ELR (cell line): ENCODE measurements at regions not wholly inside any gene's neighbourhood (a gene's known extent, or its start where the extent isn't known, plus 50 kb on each side); places are given as distances from the start of the nearest gene placed in this dataset.

Experiments used
- DNase-seq: peaks from one replicate; pipeline ENCODE4 v3.0.0-alpha.2; 2015; ENCODE audit warnings: low read depth

DNA sequence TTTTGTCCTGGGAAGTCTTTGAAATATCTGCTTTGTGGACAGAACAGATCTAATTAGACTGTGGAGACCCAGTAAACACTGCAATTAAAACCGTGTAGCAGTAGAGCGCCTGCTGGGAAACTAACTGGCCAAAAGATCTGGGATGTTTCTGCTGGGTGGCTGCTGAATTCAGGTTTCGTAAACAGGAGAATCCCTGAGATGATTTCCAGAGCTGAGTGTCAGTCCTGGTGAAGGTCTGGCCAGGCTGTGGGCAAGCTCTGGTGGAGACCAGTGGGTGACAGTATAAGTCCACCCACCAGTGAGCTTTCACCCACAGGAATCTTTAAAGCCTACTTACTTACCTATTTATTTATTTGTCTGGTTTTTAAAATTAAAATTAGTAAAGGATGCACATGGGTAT is 257.2 kb downstream of the IRF8 start:
- no peak for DNase-seq

DNA sequence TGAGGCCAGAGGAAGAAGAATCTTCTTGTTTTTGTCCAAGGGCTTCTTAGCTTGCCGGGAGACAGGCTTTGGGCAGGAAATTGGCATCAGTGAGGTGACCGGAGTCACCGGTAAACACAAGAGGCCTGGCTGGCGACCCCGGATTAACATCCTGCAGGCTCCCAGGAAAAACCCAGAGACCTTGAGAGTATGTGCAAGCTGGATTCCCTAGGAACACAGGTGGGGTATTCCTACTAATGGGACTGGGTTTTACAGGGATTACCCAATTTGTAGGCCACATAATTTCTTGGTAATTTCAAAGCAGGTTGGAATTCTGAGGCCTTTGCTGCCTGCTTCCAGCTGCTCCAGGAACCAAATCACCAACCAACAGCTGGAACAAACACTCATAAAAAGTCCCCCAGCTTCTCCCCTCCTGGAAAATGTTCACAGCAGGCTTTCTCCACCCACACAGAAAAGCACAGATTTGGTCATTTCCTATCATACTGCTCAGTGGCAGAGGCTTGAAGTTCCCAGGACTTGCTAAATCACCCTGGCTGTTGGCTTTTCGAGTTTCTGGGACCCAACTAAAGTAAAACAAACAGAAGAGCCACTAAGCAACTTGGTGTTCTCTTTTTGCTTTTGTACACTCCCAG is 258.8 kb downstream of the IRF8 start:
- DNase-seq: no peak

GRCh38 chr16:86158688-86159360 is 259.9 kb downstream of the IRF8 start:
- peak; percentile 39 for DNase-seq

DNA sequence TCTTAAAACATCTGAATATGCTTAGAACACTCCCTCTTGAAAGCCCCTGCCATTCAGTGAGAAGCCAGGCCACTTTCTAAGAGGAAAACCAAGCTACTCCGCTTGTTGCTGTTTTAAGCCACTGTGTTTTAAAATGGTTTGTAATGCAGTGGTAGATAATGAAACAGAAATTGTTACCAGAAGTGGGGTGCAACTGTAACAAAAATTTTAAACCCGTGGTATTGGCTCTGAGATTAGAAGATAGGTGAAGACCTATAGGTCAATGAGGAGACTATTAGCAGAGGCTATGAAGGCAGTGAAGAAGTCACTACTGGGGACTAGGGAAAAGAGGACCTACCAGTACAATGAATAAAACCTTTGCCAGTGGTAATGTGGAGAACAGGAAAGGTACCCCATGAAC is 266.5 kb downstream of the IRF8 start:
- DNase-seq: no peak

- DNase-seq: no peak
Observed at GRCh38 chr16:86166414-86166813, 267.5 kb downstream of the IRF8 start.

DNA sequence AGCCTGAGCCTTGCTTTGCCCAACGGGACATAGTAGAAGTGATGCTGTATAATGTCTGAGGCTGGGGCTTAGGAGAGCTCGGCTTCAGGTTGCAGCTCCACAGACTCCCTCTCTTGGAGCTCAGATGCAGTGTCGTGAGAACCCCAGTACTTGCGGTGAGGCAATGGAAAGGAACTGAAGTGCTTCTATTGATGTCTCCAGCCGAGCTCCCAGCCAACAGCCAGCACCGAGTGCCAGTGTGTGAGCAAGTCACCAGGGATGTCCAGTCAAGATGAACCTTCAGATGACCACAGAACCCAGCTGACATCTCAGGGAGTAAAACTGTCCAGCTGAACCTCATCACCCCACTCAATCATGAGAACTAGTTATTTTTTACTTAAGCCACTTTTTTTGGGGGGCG is 268.1 kb downstream of the IRF8 start:
- DNase-seq: no peak

GRCh38 chr16:86170720-86171119 is 271.8 kb downstream of the IRF8 start:
- no peak for DNase-seq

DNA sequence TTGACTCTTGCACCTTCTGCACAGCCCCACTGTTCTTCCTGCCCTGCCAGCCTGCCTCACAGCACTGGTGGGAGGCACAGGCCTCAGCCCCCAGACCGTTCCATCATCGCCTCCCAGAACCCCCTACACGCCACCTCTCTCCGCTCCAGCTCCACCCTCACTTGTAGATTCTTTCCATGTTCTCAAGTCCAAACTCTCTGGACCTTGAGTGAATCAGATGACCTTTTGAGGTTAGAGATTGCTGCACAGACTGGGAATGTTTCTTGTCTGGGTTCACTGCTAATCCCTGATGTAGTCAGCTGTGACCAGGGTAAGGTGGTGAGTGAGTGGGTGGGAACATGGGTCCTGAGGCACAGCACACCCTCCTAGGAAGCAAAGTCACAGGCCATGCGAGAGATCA is 272.4 kb downstream of the IRF8 start:
- DNase-seq: peak; percentile 58

- no peak for DNase-seq
Observed at GRCh38 chr16:86175816-86176215, 276.9 kb downstream of the IRF8 start.

- DNase-seq: no peak
Observed at GRCh38 chr16:86176462-86176861, 277.5 kb downstream of the IRF8 start.

- DNase-seq: peak; percentile 9
Observed at GRCh38 chr16:86180244-86180643, 281.3 kb downstream of the IRF8 start.

DNA sequence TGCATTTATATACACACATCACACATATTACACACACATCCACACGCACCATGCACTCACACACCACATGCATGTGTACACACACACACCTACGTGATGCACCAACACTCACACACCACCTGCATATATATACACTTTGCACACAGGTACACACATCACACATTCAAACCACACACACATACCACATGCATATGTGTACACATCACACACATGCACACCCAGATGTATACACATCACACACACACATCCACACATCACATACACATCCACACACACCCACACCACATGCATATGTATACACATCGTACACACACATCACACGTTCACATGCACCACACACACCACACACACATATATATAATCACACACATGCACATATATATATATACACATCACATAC is 281.8 kb downstream of the IRF8 start:
- DNase-seq: no peak

DNA sequence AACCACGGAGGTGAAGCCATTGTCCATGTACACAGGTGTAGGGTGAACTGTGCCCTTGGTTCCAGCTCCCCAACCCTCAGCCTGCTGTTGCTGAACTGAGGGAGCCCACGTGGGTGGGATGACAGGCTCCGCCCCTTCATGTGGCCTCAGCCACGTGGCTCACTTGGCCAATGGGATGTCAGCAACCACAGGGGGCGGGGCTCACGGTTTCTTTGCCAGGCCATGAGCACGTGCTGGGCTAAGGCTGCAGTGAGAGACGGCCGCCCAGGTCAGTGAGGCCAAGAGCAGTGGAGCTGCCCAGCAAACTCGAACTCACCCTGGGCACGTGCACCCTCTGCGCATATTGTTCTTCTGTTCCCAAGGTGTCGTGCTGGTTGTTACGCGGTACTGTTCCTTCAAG is 282.6 kb downstream of the IRF8 start:
- DNase-seq: no peak

- peak; percentile 9 for DNase-seq
Observed at GRCh38 chr16:86184185-86184584, 285.2 kb downstream of the IRF8 start.

DNA sequence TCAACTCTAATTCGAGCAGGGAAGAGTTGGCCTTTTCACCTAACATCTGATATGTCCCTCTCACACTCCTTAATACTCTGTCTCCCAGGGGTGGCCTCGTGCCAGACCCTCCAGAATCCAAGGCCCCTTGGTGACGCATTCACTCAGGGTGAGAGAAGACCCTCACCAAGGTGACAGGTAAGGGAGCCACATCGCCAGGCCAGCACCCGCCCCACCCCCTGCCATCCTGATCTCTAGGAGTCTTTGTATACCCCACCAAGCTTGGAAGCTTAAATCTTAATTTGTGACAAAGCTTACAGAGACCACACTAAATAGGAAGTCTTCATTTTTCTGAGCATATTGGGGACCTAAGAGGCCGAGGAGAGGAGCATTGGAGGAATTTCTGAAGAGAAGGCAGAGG is 286.1 kb downstream of the IRF8 start:
- DNase-seq: no peak

GRCh38 chr16:86186313-86186712 is 287.4 kb downstream of the IRF8 start:
- DNase-seq: no peak

- DNase-seq: no peak
Observed at GRCh38 chr16:86189934-86190333, 291.0 kb downstream of the IRF8 start.

- no peak for DNase-seq
Observed at GRCh38 chr16:86191663-86192062, 292.7 kb downstream of the IRF8 start.

DNA sequence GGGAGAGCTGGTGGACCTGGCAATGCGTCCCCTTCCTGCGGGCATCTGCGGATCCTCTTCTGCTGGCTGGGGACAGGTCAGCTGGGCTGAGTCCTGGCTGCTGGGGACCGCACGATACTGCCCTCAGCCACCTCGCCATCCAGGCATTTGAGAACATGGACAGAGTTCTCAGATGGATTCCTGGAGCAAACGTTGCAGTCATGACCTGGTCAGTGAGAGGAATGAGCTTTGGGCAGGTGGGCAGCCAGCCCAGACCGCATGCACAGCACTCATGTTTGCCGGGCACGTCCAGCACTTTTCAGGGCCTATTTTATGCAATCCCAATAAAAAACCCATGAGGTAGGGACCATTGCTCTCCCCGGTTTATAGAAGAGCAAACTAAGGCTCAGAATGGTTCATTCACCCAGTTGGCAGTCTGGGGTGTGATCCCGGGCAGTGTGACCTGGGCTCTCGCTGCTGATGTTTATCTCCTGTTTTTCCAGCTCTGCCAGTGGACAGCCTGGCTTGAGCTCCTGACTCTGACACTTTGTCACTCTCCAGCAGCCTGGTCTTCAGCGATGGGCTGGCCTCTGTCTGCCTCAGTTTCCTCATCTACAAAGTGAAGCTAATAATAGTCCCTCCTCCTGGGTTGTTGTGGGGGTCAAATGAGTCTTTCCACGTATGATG is 294.7 kb downstream of the IRF8 start:
- no peak for DNase-seq

GRCh38 chr16:86195863-86196630 is 297.1 kb downstream of the IRF8 start:
- DNase-seq: no peak

DNA sequence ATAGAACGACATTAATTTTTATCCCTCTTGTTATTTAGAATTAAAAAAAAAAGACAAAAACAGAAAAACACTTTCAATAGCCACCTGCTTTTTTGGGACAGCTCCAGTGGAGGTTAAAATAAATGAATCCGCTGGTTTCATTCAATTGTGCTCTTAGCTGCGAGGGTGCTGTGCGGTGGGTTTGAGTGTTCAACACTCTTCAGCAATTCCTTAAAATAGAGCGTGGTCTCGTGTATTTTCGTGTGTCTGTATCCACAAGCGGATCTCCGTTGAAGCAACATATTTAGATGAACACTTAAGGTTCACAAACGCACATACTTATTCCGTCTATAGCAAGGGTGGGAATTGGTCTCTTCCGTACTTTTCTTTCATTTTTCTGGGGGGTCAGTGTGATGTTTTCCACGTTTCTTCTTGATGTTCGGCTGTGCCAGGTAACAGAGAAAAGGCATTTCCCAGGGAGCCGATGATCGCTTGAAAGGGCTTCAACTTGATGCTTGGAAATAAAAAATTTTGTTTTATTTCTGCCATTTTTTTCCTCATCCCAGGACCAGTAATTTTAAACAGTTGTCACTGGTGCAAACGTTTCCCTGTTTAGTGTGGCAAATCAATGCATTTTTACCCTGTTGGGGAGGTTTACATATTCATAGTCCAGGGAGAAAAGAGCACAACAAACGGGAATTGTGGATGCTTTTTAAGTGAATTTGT is 297.9 kb downstream of the IRF8 start:
- DNase-seq: no peak
